GM18507 (cell line): ENCODE measurements at regions not wholly inside any gene's neighbourhood (a gene's known extent, or its start where the extent isn't known, plus 50 kb on each side); places are given as distances from the start of the nearest gene placed in this dataset.

Source experiments
- DNase-seq: peaks from one replicate; pipeline ENCODE4 v3.0.0; 2011; ENCODE audit warnings: low read depth; ENCODE audit not compliant: insufficient read length; ENCODE audit errors: extremely low spot score
- FAIRE-seq: peaks from 2 replicates; lab custom pipeline; 2011; peaks lifted over from hg19 to GRCh38; lab: Jason Lieb, UNC

GRCh38 chr5:23268136-23268535 is 239.3 kb upstream of the PRDM9 start:
- FAIRE-seq (no peak), DNase-seq (no peak)

GRCh38 chr5:23260621-23261020 is 246.8 kb upstream of the PRDM9 start:
- DNase-seq: no peak

GRCh38 chr5:23257656-23258055 is 249.8 kb upstream of the PRDM9 start:
- FAIRE-seq (no peak), DNase-seq (no peak)

More at GRCh38 chr5:23260621-23261020, 246.8 kb upstream of the PRDM9 start:
- FAIRE-seq: no peak

GRCh38 chr5:23253621-23254198 is 253.7 kb upstream of the PRDM9 start:
- DNase-seq: no peak
- FAIRE-seq: no peak

GRCh38 chr5:23242891-23243290 is 264.5 kb upstream of the PRDM9 start:
- FAIRE-seq: no peak
- DNase-seq: no peak

GRCh38 chr5:23235246-23235645 is 272.2 kb upstream of the PRDM9 start:
- no peak for DNase-seq
- FAIRE-seq: no peak

GRCh38 chr5:23234197-23234596 is 273.2 kb upstream of the PRDM9 start:
- DNase-seq: no peak
- FAIRE-seq: no peak

GRCh38 chr5:23223846-23224245 is 283.6 kb upstream of the PRDM9 start:
- DNase-seq: no peak
- FAIRE-seq: no peak

GRCh38 chr5:23221831-23222230 is 285.6 kb upstream of the PRDM9 start:
- FAIRE-seq (no peak), DNase-seq (no peak)

GRCh38 chr5:23217159-23217558 is 290.2 kb upstream of the PRDM9 start:
- no peak for FAIRE-seq

GRCh38 chr5:23216345-23216744 is 291.1 kb upstream of the PRDM9 start:
- DNase-seq: no peak
- no peak for FAIRE-seq

More at GRCh38 chr5:23217159-23217558, 290.2 kb upstream of the PRDM9 start:
- no peak for DNase-seq

GRCh38 chr5:23208959-23209431 is 298.4 kb upstream of the PRDM9 start:
- FAIRE-seq (no peak), DNase-seq (peak; percentile 2)

GRCh38 chr5:23204111-23204510 is 303.3 kb upstream of the PRDM9 start:
- FAIRE-seq (no peak), DNase-seq (no peak)

GRCh38 chr5:23169660-23170416 is 316.7 kb upstream of the CDH12 start:
- DNase-seq: no peak
- FAIRE-seq: no peak

- FAIRE-seq: no peak
- no peak for DNase-seq
Measured at GRCh38 chr5:23164971-23165370, 311.8 kb upstream of the CDH12 start.

GRCh38 chr5:23158179-23158578 is 305.0 kb upstream of the CDH12 start:
- DNase-seq: no peak
- no peak for FAIRE-seq

GRCh38 chr5:23157716-23158115 is 304.6 kb upstream of the CDH12 start:
- DNase-seq (no peak), FAIRE-seq (no peak)

GRCh38 chr5:23157169-23157568 is 304.0 kb upstream of the CDH12 start:
- no peak for FAIRE-seq
- DNase-seq: no peak

- no peak for FAIRE-seq
Measured at GRCh38 chr5:23147625-23148024, 294.5 kb upstream of the CDH12 start.

GRCh38 chr5:23146183-23146582 is 293.0 kb upstream of the CDH12 start:
- no peak for FAIRE-seq
- DNase-seq: no peak

More at GRCh38 chr5:23147625-23148024, 294.5 kb upstream of the CDH12 start:
- DNase-seq: no peak
